SK-N-MC (cell line): ENCODE measurements at regions not wholly inside any gene's neighbourhood (a gene's known extent, or its start where the extent isn't known, plus 50 kb on each side); places are given as distances from the start of the nearest gene placed in this dataset.

ENCODE experiments used
- DNase-seq: peaks from one replicate; pipeline ENCODE4 v3.0.0-alpha.2; 2011; ENCODE audit warnings: low read depth, low spot score
- H3K27ac ChIP-seq: fragments of 200-600 bp; sonication (generic); 2 replicates; pipeline ENCODE4 v1.5.1; 2016; ENCODE audit warnings: mixed run types
- H3K36me3 ChIP-seq: fragments of 200-600 bp; sonication (generic); 2 replicates; pipeline ENCODE4 v1.6.1; 2017; ENCODE audit warnings: antibody characterized with exemption, low read length, mixed read lengths; ENCODE audit not compliant: insufficient read depth
- H3K4me3 ChIP-seq: fragments of 200-600 bp; sonication (generic); 2 replicates; pipeline ENCODE4 v1.5.1; 2016
- H3K9ac ChIP-seq: fragments of 200-600 bp; sonication (generic); 2 replicates; pipeline ENCODE4 v1.8.0; 2017; ENCODE audit warnings: mixed run types, mixed read lengths; ENCODE audit not compliant: insufficient read length
- H3K9me3 ChIP-seq: fragments of 200-600 bp; sonication (generic); 2 replicates; pipeline ENCODE4 v1.6.1; 2017; ENCODE audit warnings: low read depth, mild to moderate bottlenecking, antibody characterized with exemption, low read length, moderate library complexity, mixed read lengths
- EZH2 ChIP-seq: fragments of 200-600 bp; sonication (generic); IDR thresholded peaks from one replicate; pipeline ENCODE4 v1.6.1; 2017; ENCODE audit warnings: antibody characterized with exemption
- FOXP2 ChIP-seq: optimal IDR thresholded peaks from 2 replicates; pipeline ENCODE3; 2011; ENCODE audit warnings: mild to moderate bottlenecking, moderate library complexity; ENCODE audit not compliant: insufficient read depth; ENCODE audit errors: extremely low read length, control extremely low read depth
- POLR2AphosphoS5 ChIP-seq: IDR thresholded peaks from 2 replicates; pipeline ENCODE4 v1.6.1; 2012; ENCODE audit warnings: mild to moderate bottlenecking, low read depth, low read length, borderline replicate concordance

DNA sequence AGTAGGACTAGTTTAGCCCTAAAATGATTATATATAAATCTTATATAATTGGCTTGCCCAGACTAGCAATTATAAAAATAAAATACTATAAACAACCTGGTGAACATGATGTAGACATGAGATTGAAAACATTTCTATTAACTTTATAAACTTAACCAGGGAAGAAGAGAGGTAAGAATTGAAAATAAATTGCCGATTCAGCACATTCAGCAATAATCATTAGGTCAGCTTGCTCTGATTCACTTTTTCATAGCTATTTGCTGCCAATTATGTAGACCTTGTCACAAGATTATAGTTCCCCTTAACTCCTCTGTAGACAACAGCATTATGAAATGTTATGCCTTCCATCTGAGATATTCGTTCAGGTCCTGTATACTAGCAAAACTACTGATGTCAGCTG is 199.3 kb upstream of the CA10 start:
- no peak for DNase-seq
- Histone ChIP-seq H3K9me3 (no peaks in the 10 kb centered on the region), H3K36me3 (no peaks in the 10 kb centered on the region), H3K4me3 (no peak overlapping the region), H3K9ac (no peak overlapping the region), H3K27ac (no peak overlapping the region)
- no peak for TF ChIP-seq FOXP2
- no peak for TF ChIP-seq EZH2
- TF ChIP-seq POLR2AphosphoS5: no peak

GRCh38 chr17:52336796-52337195 is 178.3 kb upstream of the CA10 start:
- TF ChIP-seq POLR2AphosphoS5: no peak
- no peak for TF ChIP-seq FOXP2
- TF ChIP-seq EZH2: no peak

GRCh38 chr17:52306314-52306713 is 147.8 kb upstream of the CA10 start:
- TF ChIP-seq FOXP2 (no peak), POLR2AphosphoS5 (no peak), EZH2 (no peak)
- no peak overlapping the region for H3K4me3 ChIP-seq
- H3K9me3 ChIP-seq: no peaks in the 10 kb centered on the region
- no peak overlapping the region for H3K9ac ChIP-seq
- DNase-seq: no peak
- no peak overlapping the region for H3K27ac ChIP-seq
- H3K36me3 ChIP-seq: no peaks in the 10 kb centered on the region

More at GRCh38 chr17:52336796-52337195, 178.3 kb upstream of the CA10 start:
- DNase-seq: no peak
- Histone ChIP-seq H3K9ac (no peak overlapping the region), H3K4me3 (no peak overlapping the region), H3K27ac (no peak overlapping the region), H3K36me3 (no peaks in the 10 kb centered on the region), H3K9me3 (no peaks in the 10 kb centered on the region)

DNA sequence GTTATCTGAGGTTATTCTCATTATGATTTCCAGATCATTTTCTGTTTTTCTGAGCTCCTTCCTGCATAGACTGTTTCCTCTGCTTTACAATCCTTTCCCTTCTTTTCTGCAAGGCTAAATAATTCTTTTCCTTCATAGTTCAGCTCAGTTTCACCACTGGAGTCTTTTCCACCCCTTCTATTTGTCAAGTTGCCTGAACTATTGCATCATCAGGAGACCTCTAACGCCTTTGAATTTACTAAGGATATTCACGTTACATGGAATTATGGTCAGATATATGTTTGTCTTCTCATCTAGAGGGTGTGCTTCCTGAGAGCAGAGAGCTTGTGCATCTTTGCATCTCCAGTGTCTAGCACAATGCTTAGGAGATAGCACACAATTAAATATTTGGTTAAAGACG is 140.4 kb upstream of the CA10 start:
- no peak for DNase-seq
- H3K4me3 ChIP-seq: no peak overlapping the region; the same call in 1 of the 2 replicates
- no peaks in the 10 kb centered on the region for H3K9me3 ChIP-seq
- H3K27ac ChIP-seq: no peak overlapping the region
- no peaks in the 10 kb centered on the region for H3K36me3 ChIP-seq
- TF ChIP-seq EZH2 (no peak), POLR2AphosphoS5 (no peak), FOXP2 (no peak)
- no peak overlapping the region for H3K9ac ChIP-seq

DNA sequence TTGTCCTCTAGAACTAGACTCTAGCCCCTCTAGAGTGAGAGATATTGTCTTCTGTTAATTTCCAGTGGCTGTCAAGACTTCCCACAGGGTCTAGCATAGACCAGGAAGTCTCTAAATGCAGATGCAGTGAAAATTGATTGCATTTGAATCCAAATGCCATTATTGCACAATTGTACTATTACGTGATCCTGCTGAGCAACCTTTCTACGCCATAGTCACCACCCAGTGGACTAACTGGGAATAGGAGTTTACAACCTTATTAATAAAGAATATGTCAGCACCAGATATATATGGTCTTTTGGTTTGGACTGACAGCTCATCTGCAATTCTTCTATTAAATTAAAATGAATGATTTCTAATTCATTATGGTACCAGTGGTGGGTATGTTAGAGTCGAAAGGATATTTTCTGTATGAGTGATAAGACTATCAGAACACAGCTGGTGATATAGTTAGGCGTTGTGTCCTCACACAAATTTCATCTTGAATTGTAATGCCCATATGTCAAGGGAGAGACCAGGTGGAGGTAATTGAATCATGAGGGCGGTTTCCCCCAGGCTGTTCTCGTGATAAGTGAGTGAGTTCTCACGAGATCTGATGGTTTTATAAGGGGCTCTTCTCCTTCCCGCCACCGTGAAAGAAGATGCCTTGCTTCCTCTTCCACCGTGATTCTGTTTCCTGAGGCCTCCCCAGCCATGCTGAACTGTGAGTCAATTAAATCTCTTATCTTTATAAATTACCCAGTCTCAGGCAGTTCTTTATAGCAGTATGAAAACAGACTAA is 138.9 kb upstream of the CA10 start:
- no peak for TF ChIP-seq POLR2AphosphoS5
- Histone ChIP-seq H3K27ac (no peak overlapping the region), H3K9ac (no peak overlapping the region), H3K4me3 (peak overlapping the region; percentile 41; the same call in 1 of the 2 replicates), H3K36me3 (no peaks in the 10 kb centered on the region), H3K9me3 (no peaks in the 10 kb centered on the region)
- DNase-seq: no peak

DNA sequence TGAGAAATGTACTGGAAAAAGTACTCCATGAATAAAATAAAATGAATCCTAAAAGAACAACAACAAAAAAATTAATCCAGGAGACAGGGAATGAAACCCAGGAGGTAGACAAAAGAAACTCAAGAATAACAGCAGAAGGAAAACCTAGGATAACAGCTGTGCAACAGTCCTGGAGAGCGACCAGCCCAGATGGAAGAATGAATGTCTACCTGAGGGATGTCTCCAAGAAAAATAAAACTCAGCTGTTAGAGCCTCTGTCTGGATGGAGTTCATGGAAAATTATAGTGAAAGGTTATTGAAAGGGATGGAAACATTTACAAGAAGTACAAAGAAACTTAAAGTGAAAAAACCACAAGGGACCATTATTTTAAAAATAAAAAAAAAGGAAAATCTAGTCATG is 135.8 kb upstream of the CA10 start:
- no peak for DNase-seq
- no peak overlapping the region for H3K9ac ChIP-seq
- no peak overlapping the region for H3K27ac ChIP-seq
- H3K4me3 ChIP-seq: no peak overlapping the region
- H3K9me3 ChIP-seq: no peaks in the 10 kb centered on the region
- no peaks in the 10 kb centered on the region for H3K36me3 ChIP-seq
- TF ChIP-seq EZH2: no peak
- TF ChIP-seq POLR2AphosphoS5: no peak
- TF ChIP-seq FOXP2: no peak

DNA sequence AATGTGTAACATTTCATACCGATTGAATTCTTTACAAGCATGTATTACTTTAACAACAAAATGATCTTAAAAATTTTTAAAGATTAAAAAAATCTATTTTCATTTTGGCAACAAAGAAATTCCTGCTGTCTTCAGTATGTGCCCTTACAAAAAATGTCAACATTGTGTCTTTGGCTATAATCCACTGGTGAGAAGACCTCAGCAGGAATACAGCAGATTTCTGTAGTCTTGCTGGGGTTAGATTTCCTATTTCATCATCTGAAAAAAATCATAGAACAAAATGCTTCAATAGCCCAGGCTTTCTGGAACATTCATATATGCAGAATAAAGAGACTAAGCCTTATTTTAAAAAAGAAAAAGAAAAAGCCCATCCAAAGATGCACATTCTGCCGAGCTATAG is 129.1 kb upstream of the CA10 start:
- Histone ChIP-seq H3K4me3 (no peak overlapping the region), H3K9ac (no peak overlapping the region), H3K36me3 (no peaks in the 10 kb centered on the region), H3K9me3 (no peaks in the 10 kb centered on the region), H3K27ac (no peak overlapping the region)
- DNase-seq: no peak
- TF ChIP-seq FOXP2 (no peak), EZH2 (no peak), POLR2AphosphoS5 (no peak)

DNA sequence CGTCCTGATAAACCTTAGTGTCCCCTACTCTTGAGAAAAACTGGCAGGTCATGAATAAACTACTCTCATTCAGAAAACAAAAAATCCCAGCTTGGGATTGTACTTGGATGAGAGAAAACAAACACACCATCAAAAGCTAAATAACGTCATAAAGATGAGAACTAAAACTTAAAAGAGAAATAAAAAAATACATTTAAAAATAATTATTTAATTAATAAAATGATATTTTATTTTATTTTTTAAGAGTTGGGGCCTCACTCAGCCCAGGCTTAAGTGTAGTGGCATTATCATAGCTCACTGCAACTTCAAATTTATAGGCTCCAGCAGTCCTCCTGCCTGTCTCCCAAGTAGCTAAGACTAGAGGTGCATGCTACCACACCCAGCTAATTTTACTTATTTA is 125.4 kb upstream of the CA10 start:
- H3K27ac ChIP-seq: no peak overlapping the region
- no peak for TF ChIP-seq FOXP2
- no peak for TF ChIP-seq POLR2AphosphoS5
- no peak overlapping the region for H3K9ac ChIP-seq
- H3K4me3 ChIP-seq: no peak overlapping the region
- no peak for DNase-seq
- H3K36me3 ChIP-seq: no peaks in the 10 kb centered on the region
- no peaks in the 10 kb centered on the region for H3K9me3 ChIP-seq

DNA sequence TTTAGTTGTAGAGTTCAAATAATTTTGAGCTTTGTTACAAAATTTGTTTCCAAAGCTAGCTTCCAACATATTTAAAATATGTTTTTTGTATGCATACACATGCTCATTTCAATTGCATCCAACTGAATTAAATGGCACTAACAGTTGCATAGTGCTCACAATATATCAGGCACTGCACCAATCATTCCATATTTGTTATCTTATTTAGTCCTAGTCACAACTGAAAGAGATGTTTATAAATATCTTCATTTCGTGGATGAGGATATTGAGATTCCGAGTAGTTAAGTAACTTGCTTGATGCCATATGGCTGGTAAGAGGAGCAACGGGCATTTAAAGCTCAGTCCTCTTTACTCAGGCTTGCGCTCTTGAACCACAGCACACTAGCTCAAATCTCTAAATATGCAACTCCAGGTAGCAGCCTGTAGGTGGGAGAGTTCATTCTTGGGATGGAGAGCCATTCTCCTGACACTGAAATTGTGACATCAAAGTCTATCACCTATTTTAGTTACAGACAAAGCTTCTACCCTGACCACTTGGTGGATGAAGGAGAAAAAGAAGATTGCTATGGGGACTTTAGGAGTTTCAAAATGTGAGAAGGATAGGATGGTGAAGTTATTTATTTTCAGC is 118.0 kb upstream of the CA10 start:
- no peak overlapping the region for H3K27ac ChIP-seq
- no peak overlapping the region for H3K4me3 ChIP-seq
- H3K36me3 ChIP-seq: no peaks in the 10 kb centered on the region
- no peak for DNase-seq
- H3K9ac ChIP-seq: no peak overlapping the region
- no peak for TF ChIP-seq FOXP2
- TF ChIP-seq EZH2: no peak
- no peak for TF ChIP-seq POLR2AphosphoS5
- no peaks in the 10 kb centered on the region for H3K9me3 ChIP-seq
